Spleen (tissue), 7 donors: ENCODE measurements at regions not wholly inside any gene's neighbourhood (a gene's known extent, or its start where the extent isn't known, plus 50 kb on each side); places are given as distances from the start of the nearest gene placed in this dataset.

ENCODE experiments used
- CTCF ChIP-seq, 11 experiments: fragments of 200-600 bp in 7 of 11; fragments of 450-650 bp in 4 of 11; sonication (generic) in 4 of 11; IDR thresholded peaks in 8 of 11; conservative IDR thresholded peaks in 3 of 11; 1 replicate in 7 of 11; 2 replicates in 4 of 11; pipeline versions ENCODE4 v1.4.0 to v1.8.0; 2016 to 2021; ENCODE audit warnings: antibody characterized with exemption in 11 of 11, inconsistent platforms in 4 of 11, mild to moderate bottlenecking in 1 of 11
- POLR2A ChIP-seq, 3 donors: fragments of 450-650 bp; IDR thresholded peaks; one replicate each; pipeline ENCODE4 v1.5.1; 2017; ENCODE audit warnings: antibody characterized with exemption in 3 of 3, mild to moderate bottlenecking in 1 of 3
- donor health status: DM: no; HTN: no; CAD: no; lungs with moderate emphysema.
- donor health status: DM: no; HTN: no; CAD: no.
- donor health status: DM: no; HTN: no; CAD: no.

DNA sequence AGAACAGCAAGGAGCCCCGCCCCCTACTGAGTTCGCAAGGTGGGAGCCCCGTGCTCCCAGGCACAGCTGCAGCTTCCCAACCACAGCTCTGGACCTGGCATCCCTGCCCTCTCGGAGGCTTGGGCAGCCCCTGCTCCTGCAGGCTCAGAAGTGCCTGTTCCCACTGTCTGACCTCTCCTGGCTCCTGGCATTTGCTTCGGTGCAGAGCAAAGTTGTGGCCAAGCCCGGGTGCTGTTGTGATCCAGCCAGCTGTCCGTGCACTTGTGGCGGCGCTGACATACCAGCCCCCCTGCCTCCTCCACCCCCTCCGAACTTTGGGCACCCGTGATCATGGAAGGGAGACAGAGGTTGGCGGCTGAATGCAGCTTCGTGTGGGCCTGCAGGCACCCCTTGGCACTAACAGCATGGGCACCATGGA is 1386.8 kb downstream of the PCDH9 start:
- no peak for TF ChIP-seq CTCF (IDR thresholded peaks at IDR 0.05 in 8 of 11, conservative IDR thresholded peaks at IDR 0.05 in 3 of 11)
- no peak for TF ChIP-seq POLR2A (IDR thresholded peaks at IDR 0.05)
